ENCODE measurements at regions not wholly inside any gene's neighbourhood (a gene's known extent, or its start where the extent isn't known, plus 50 kb on each side); places are given as distances from the start of the nearest gene placed in this dataset.
"Not testable (repeated sequence)": the region's sequence is repeated elsewhere in the genome, so short reads cannot be mapped to it uniquely, and the experiment has no call there.

DNA sequence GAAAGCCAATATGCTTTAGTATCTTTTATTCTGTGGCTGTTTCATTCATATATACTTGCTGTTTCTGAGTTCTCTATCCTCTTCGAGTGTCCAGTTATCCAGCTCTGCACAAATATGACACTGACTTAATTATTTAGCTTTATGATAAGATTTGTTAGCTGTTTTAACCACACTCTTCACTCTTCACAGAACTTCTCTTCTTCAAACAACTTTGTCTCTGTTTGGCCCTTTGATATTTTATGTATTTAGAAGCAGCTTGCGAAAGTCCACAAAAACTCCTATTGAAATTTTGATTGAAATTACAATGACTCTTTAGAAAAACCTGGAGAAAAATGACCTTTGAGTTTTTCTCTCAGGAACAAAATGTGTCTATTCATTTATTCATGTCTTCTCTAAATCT is 407.0 kb downstream of the CPS1 start:
- Histone ChIP-seq H3K4me3 (ENCODE audit: low read depth, low read length) (no peak overlapping the region), H3K27me3 (replicated peaks) (no peaks in the 10 kb centered on the region), H3K36me3 (replicated peaks) (no peaks in the 10 kb centered on the region), H3K27ac (no peak overlapping the region)
- DNase-seq = no peak
- in situ Hi-C loops (cut with HindIII; ENCODE audit: low pct_ligation_motif_present, low sequenced_read_pairs) = no loop called here
- TF ChIP-seq, protein P1, sequence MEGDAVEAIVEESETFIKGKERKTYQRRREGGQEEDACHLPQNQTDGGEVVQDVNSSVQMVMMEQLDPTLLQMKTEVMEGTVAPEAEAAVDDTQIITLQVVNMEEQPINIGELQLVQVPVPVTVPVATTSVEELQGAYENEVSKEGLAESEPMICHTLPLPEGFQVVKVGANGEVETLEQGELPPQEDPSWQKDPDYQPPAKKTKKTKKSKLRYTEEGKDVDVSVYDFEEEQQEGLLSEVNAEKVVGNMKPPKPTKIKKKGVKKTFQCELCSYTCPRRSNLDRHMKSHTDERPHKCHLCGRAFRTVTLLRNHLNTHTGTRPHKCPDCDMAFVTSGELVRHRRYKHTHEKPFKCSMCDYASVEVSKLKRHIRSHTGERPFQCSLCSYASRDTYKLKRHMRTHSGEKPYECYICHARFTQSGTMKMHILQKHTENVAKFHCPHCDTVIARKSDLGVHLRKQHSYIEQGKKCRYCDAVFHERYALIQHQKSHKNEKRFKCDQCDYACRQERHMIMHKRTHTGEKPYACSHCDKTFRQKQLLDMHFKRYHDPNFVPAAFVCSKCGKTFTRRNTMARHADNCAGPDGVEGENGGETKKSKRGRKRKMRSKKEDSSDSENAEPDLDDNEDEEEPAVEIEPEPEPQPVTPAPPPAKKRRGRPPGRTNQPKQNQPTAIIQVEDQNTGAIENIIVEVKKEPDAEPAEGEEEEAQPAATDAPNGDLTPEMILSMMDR (IDR thresholded peaks at IDR 0.05; ENCODE audit: low read depth, low read length, missing control alignments) = no peak

- TF ChIP-seq, protein P1 (IDR thresholded peaks at IDR 0.05; ENCODE audit: low read depth, low read length, missing control alignments) = no peak
- H3K27ac ChIP-seq = no peak overlapping the region
- DNase-seq = no peak
- H3K4me3 ChIP-seq (ENCODE audit: low read depth, low read length) = no peak overlapping the region
- no peaks in the 10 kb centered on the region for H3K27me3 ChIP-seq (replicated peaks)
- in situ Hi-C loops (cut with HindIII; ENCODE audit: low pct_ligation_motif_present, low sequenced_read_pairs) = no loop called here
- H3K36me3 ChIP-seq (replicated peaks) = no peaks in the 10 kb centered on the region
Measured at GRCh38 chr2:210964141-210964764, 407.9 kb downstream of the CPS1 start.

- TF ChIP-seq, protein P1 (IDR thresholded peaks at IDR 0.05; ENCODE audit: low read depth, low read length, missing control alignments) = no peak
- Histone ChIP-seq H3K27me3 (replicated peaks) (no peaks in the 10 kb centered on the region), H3K36me3 (replicated peaks) (no peaks in the 10 kb centered on the region), H3K4me3 (ENCODE audit: low read depth, low read length) (no peak overlapping the region), H3K27ac (no peak overlapping the region)
- peak; percentile 34 for DNase-seq
- in situ Hi-C loops (cut with HindIII; ENCODE audit: low pct_ligation_motif_present, low sequenced_read_pairs) = no loop called here
Measured at GRCh38 chr2:210965472-210965871, 409.1 kb downstream of the CPS1 start.

GRCh38 chr2:210966330-210966729 is 409.9 kb downstream of the CPS1 start:
- Histone ChIP-seq H3K4me3 (ENCODE audit: low read depth, low read length) (no peak overlapping the region), H3K36me3 (replicated peaks) (no peaks in the 10 kb centered on the region), H3K27ac (no peak overlapping the region), H3K27me3 (replicated peaks) (no peaks in the 10 kb centered on the region)
- no peak for DNase-seq
- TF ChIP-seq, protein P1 (IDR thresholded peaks at IDR 0.05; ENCODE audit: low read depth, low read length, missing control alignments) = no peak
- in situ Hi-C loops (cut with HindIII; ENCODE audit: low pct_ligation_motif_present, low sequenced_read_pairs) = no loop called here

GRCh38 chr2:210971431-210971830 is 415.0 kb downstream of the CPS1 start:
- Histone ChIP-seq H3K27me3 (replicated peaks) (no peaks in the 10 kb centered on the region), H3K4me3 (ENCODE audit: low read depth, low read length) (no peak overlapping the region), H3K27ac (no peak overlapping the region), H3K36me3 (replicated peaks) (no peaks in the 10 kb centered on the region)
- in situ Hi-C loops (cut with HindIII; ENCODE audit: low pct_ligation_motif_present, low sequenced_read_pairs) = no loop called here
- DNase-seq = no peak
- TF ChIP-seq, protein P1 (IDR thresholded peaks at IDR 0.05; ENCODE audit: low read depth, low read length, missing control alignments) = no peak

DNA sequence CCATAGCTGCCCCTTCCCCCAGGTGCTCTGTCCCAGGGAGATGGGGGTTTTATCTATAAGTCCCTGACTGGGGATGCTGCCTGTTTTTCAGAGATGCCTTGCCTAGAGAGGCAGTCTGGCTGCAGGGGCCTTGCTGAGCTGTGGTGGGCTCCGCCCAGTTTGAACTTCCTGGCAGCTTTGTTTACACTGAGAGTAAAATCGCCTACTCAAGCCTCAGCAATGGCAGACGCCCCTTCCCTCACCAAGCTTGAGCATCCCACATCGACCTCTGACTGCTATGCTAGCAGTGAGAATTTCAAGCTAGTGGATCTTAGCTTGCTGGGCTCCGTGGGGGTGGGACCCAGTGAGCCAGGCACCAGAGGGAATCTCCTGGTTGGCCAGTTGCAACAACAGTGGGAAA is 430.4 kb downstream of the CPS1 start:
- H3K27ac ChIP-seq; H3K4me3 ChIP-seq (ENCODE audit: low read depth, low read length); DNase-seq; in situ Hi-C loops (cut with HindIII; ENCODE audit: low pct_ligation_motif_present, low sequenced_read_pairs); H3K27me3 ChIP-seq (replicated peaks); H3K36me3 ChIP-seq (replicated peaks): not testable (repeated sequence)
